Neural cell (in vitro differentiated cells): ENCODE measurements at regions not wholly inside any gene's neighbourhood (a gene's known extent, or its start where the extent isn't known, plus 50 kb on each side); places are given as distances from the start of the nearest gene placed in this dataset.

ENCODE experiments used
- H2AFZ ChIP-seq: fragments of 200-600, 300-800 bp; sonication (generic), shearing (Covaris generic); 2 replicates; pipeline ENCODE4 v1.6.0; 2014; ENCODE audit warnings: low read depth, mild to moderate bottlenecking, antibody characterized with exemption, low read length, moderate library complexity
- H3F3A ChIP-seq: fragments of 200-600 bp; shearing (Covaris generic); 2 replicates; pipeline ENCODE4 v1.6.1; 2016; ENCODE audit warnings: mild to moderate bottlenecking, moderate library complexity, mixed read lengths, antibody characterized with exemption, low read length; ENCODE audit not compliant: insufficient read depth, poor library complexity, severe bottlenecking
- H3K27ac ChIP-seq: fragments of 200-600, 300-800 bp; sonication (generic), shearing (Covaris generic); 2 replicates; pipeline ENCODE4 v1.5.1; 2014; ENCODE audit warnings: mild to moderate bottlenecking, low read length, moderate library complexity
- H3K27me3 ChIP-seq: fragments of 300-800, 200-600 bp; sonication (generic), shearing (Covaris generic); 2 replicates; pipeline ENCODE4 v1.6.0; 2014; ENCODE audit warnings: mild to moderate bottlenecking, low read depth, low read length, moderate library complexity; ENCODE audit not compliant: insufficient read depth
- H3K36me3 ChIP-seq: fragments of 300-800, 200-600 bp; sonication (generic), shearing (Covaris generic); 2 replicates; pipeline ENCODE4 v1.5.1; 2014; ENCODE audit warnings: mild to moderate bottlenecking, antibody characterized with exemption, low read length, moderate library complexity; ENCODE audit not compliant: insufficient read depth
- H3K4me2 ChIP-seq: fragments of 300-800, 200-600 bp; sonication (generic), shearing (Covaris generic); 2 replicates; pipeline ENCODE4 v1.6.0; 2014; ENCODE audit warnings: mild to moderate bottlenecking, low read length
- H3K4me3 ChIP-seq: fragments of 300-800, 200-600 bp; sonication (generic), shearing (Covaris generic); 2 replicates; pipeline ENCODE4 v1.5.1; 2014; ENCODE audit warnings: mild to moderate bottlenecking, low read length, moderate library complexity
- H3K79me2 ChIP-seq: fragments of 200-600 bp; shearing (Covaris generic); replicated peaks from 2 replicates; pipeline ENCODE4 v1.6.0; 2014; ENCODE audit warnings: mild to moderate bottlenecking, low read length, moderate library complexity; ENCODE audit not compliant: insufficient read depth
- H3K9ac ChIP-seq: fragments of 300-800, 200-600 bp; sonication (generic), shearing (Covaris generic); 2 replicates; pipeline ENCODE4 v1.6.1; 2016; ENCODE audit warnings: mild to moderate bottlenecking, low read length, mixed read lengths
- H3K9me2 ChIP-seq: fragments of 200-600 bp; shearing (Covaris generic); 2 replicates; pipeline ENCODE4 v1.6.1; 2016; ENCODE audit warnings: mild to moderate bottlenecking, low read length, mixed read lengths; ENCODE audit not compliant: insufficient read depth
- H3K9me3 ChIP-seq: fragments of 200-600, 300-800 bp; sonication (generic), shearing (Covaris generic); 2 replicates; pipeline ENCODE4 v1.6.1; 2016; ENCODE audit warnings: mild to moderate bottlenecking, mixed run types, low read length, moderate library complexity, mixed read lengths
- H4K20me1 ChIP-seq: fragments of 200-600 bp; shearing (Covaris generic); 2 replicates; pipeline ENCODE4 v1.6.1; 2016; ENCODE audit warnings: mild to moderate bottlenecking, mixed run types; ENCODE audit not compliant: insufficient read depth
- CTCF ChIP-seq: fragments of 450-650 bp; IDR thresholded peaks from 2 replicates; pipeline ENCODE4 v1.5.1; 2014; ENCODE audit warnings: antibody characterized with exemption, mild to moderate bottlenecking, moderate library complexity; ENCODE audit not compliant: poor library complexity, severe bottlenecking
- EP300 ChIP-seq: fragments of 450-650 bp; conservative IDR thresholded peaks from 2 replicates; pipeline ENCODE4 v1.6.1; 2014; ENCODE audit warnings: antibody characterized with exemption, mild to moderate bottlenecking, moderate library complexity; ENCODE audit not compliant: poor library complexity, severe bottlenecking
- EZH2 ChIP-seq: fragments of 200-600, 300-800 bp; shearing (Covaris generic), sonication (generic); IDR thresholded peaks from 2 replicates; pipeline ENCODE4 v1.6.1; 2014; ENCODE audit warnings: antibody characterized with exemption, low read length, borderline replicate concordance, mild to moderate bottlenecking; ENCODE audit not compliant: insufficient read depth, poor library complexity, severe bottlenecking
- MXI1 ChIP-seq: fragments of 450-650 bp; conservative IDR thresholded peaks from 2 replicates; pipeline ENCODE4 v1.6.1; 2014; ENCODE audit warnings: antibody characterized with exemption, mild to moderate bottlenecking; ENCODE audit not compliant: poor library complexity, severe bottlenecking
- POLR2AphosphoS5 ChIP-seq: IDR thresholded peaks from 2 replicates; pipeline ENCODE4 v1.6.1; 2012
- RAD21 ChIP-seq: fragments of 450-650 bp; conservative IDR thresholded peaks from 2 replicates; pipeline ENCODE4 v1.6.1; 2014; ENCODE audit warnings: antibody characterized with exemption, mild to moderate bottlenecking, moderate library complexity
- REST ChIP-seq: IDR thresholded peaks from 2 replicates; pipeline ENCODE4 v1.6.1; 2012; ENCODE audit warnings: borderline replicate concordance
- SMC3 ChIP-seq: fragments of 450-650 bp; conservative IDR thresholded peaks from 2 replicates; pipeline ENCODE4 v1.6.1; 2014; ENCODE audit warnings: antibody characterized with exemption, mild to moderate bottlenecking, moderate library complexity; ENCODE audit not compliant: poor library complexity
- TAF1 ChIP-seq: IDR thresholded peaks from 2 replicates; pipeline ENCODE4 v1.6.1; 2012; ENCODE audit warnings: low read depth

GRCh38 chr13:30024125-30024865 lies 173.9 kb upstream of the UBL3 start:
- H3F3A ChIP-seq, result no peaks in the 10 kb centered on the region
- no peaks in the 10 kb centered on the region for H3K27me3 ChIP-seq
- H3K9me3 ChIP-seq, result no peaks in the 10 kb centered on the region
- TF ChIP-seq EP300 (no peak), POLR2AphosphoS5 (no peak), EZH2 (no peak), SMC3 (no peak), MXI1 (no peak)
- no peaks in the 10 kb centered on the region for H3K36me3 ChIP-seq
- H4K20me1 ChIP-seq, result no peaks in the 10 kb centered on the region
- no peaks in the 10 kb centered on the region for H3K79me2 ChIP-seq
- no peaks in the 10 kb centered on the region for H3K9me2 ChIP-seq
- no peak overlapping the region for H3K4me2 ChIP-seq
- H3K4me3 ChIP-seq, result no peak overlapping the region
- H2AFZ ChIP-seq, result no peak overlapping the region
- no peak overlapping the region for H3K27ac ChIP-seq
- H3K9ac ChIP-seq, result no peak overlapping the region

GRCh38 chr13:30023196-30023895 lies 172.9 kb upstream of the UBL3 start:
- H2AFZ ChIP-seq, result no peak overlapping the region
- H3K79me2 ChIP-seq, result no peaks in the 10 kb centered on the region
- TF ChIP-seq TAF1, result no peak
- no peak for TF ChIP-seq RAD21
- no peak for TF ChIP-seq EP300
- TF ChIP-seq SMC3, result no peak
- TF ChIP-seq CTCF, result no peak
- no peak for TF ChIP-seq EZH2
- TF ChIP-seq POLR2AphosphoS5, result no peak
- no peak for TF ChIP-seq REST
- TF ChIP-seq MXI1, result no peak
- H3K9ac ChIP-seq, result no peak overlapping the region
- H3K9me3 ChIP-seq, result no peaks in the 10 kb centered on the region
- H3K4me3 ChIP-seq, result no peak overlapping the region
- H3K27me3 ChIP-seq, result no peaks in the 10 kb centered on the region
- no peaks in the 10 kb centered on the region for H3F3A ChIP-seq
- no peaks in the 10 kb centered on the region for H3K36me3 ChIP-seq
- no peak overlapping the region for H3K27ac ChIP-seq
- no peaks in the 10 kb centered on the region for H3K9me2 ChIP-seq
- H3K4me2 ChIP-seq, result no peak overlapping the region
- H4K20me1 ChIP-seq, result no peaks in the 10 kb centered on the region
